ENCODE measurements at regions not wholly inside any gene's neighbourhood (a gene's known extent, or its start where the extent isn't known, plus 50 kb on each side); places are given as distances from the start of the nearest gene placed in this dataset.

DNA sequence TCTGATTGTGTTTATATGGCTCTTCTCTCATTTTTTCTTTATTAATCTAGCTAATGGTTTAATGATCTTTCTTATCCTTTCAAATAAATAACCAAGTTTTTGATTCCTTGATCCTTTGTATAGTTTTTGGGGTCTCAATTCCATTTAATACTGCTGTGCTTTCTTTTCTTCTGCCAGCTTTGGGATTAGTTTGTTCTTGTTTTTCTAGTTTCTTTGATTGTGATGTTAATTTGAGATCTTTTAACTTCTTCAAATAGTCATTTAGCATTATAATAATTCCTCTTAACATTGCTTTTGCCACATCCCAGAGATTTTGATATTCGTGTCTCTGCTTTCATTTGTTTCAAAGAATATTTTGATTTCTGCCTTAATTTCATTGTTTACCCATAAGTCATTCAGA is 1126.6 kb downstream of the NAALADL2 start:
- TF ChIP-seq, protein P1, sequence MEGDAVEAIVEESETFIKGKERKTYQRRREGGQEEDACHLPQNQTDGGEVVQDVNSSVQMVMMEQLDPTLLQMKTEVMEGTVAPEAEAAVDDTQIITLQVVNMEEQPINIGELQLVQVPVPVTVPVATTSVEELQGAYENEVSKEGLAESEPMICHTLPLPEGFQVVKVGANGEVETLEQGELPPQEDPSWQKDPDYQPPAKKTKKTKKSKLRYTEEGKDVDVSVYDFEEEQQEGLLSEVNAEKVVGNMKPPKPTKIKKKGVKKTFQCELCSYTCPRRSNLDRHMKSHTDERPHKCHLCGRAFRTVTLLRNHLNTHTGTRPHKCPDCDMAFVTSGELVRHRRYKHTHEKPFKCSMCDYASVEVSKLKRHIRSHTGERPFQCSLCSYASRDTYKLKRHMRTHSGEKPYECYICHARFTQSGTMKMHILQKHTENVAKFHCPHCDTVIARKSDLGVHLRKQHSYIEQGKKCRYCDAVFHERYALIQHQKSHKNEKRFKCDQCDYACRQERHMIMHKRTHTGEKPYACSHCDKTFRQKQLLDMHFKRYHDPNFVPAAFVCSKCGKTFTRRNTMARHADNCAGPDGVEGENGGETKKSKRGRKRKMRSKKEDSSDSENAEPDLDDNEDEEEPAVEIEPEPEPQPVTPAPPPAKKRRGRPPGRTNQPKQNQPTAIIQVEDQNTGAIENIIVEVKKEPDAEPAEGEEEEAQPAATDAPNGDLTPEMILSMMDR (conservative IDR thresholded peaks at IDR 0.05; ENCODE audit: low read depth, low read length): no peak
- H3K4me3 ChIP-seq (ENCODE audit: low read depth, low read length): no peak overlapping the region
- no peak for DNase-seq (ENCODE audit: low read depth)

DNA sequence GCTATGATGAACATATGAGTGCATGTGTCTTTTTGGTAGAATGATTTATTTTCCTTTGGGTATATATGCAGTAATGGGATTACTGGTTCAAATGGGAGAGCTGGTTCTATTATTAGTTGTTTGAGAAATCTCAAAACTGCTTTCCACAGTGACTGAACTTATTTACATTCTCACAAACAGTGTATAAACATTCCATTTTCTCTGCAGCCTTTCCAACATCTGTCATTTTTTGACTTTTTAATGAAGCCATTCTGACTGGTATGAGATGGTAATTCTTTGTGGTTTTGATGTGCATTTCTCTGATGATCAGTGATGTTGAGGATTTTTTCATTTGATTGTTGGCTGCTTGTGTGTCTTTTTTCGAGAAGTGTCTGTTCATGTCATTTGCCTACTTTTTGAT is 1124.2 kb downstream of the NAALADL2 start:
- TF ChIP-seq, protein P1 (conservative IDR thresholded peaks at IDR 0.05; ENCODE audit: low read depth, low read length): no peak
- DNase-seq (ENCODE audit: low read depth): no peak
- H3K4me3 ChIP-seq (ENCODE audit: low read depth, low read length): no peak overlapping the region

DNA sequence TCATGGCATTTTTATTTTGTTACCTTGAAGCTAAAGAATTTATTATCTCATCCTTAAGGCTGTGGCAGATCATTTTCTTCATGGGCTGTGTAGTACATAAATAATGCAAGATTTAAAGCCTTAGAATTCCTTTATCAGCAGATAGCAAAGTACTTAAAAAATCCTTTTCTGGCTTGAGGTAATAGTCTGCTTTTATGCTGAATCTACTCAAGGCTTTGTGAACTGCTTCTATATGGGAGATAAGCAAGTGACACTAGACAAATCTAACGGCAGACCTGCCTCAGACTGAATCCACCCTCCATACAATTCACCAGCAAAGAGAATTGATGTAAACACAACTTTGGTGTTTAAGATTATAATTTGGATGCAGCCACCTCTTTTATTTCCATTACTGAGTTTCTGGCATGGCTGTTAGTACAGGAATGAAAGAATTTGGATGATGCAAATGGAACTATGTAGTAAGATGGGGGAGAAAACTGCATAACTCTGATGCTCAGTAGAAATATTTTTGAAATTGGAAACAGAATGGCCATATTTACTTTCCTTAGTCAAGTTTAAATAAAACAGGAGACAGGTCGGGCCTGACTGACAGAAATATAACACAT is 1121.5 kb downstream of the NAALADL2 start:
- no peak overlapping the region for H3K4me3 ChIP-seq (ENCODE audit: low read depth, low read length)
- no peak for DNase-seq (ENCODE audit: low read depth)
- TF ChIP-seq, protein P1 (conservative IDR thresholded peaks at IDR 0.05; ENCODE audit: low read depth, low read length): no peak

DNA sequence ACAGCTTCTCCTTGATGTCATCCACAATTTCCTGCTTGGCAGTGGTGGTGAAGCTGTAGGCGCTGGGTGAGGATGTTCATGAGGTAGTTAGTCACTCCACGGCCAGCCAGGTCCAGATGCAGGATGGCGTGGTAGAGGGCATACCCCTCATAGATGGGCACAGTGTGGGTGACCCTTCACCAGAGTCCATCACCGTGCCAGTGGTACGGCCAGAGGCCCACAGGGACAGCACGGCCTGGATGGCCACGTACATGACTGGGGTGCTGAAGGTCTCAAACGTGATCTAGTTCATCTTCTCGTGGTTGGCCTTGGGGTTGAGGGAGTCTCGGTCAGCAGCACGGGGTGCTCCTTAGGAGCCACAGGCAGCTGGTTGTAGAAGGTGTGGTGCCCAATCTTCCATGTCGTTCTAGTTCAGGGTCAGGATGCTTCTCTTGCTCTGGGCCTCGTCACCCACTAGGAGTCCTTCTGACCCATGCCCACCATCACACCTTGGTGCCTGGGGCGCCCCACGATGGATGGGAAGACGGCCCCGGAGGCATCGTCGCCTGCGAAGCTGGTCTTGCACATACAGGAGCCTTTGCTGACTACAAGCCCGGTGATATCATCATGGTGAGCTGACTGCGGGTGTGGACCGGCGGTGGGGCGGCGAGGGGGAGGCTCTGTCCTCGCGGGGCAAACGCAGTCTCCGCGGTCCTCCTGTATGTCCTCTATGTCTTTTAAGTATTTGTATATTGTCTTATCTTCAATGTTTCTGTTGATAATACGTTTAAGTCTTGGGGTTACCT is 1119.0 kb downstream of the NAALADL2 start:
- DNase-seq (ENCODE audit: low read depth): no peak
- no peak overlapping the region for H3K4me3 ChIP-seq (ENCODE audit: low read depth, low read length)
- TF ChIP-seq, protein P1 (conservative IDR thresholded peaks at IDR 0.05; ENCODE audit: low read depth, low read length): no peak

DNA sequence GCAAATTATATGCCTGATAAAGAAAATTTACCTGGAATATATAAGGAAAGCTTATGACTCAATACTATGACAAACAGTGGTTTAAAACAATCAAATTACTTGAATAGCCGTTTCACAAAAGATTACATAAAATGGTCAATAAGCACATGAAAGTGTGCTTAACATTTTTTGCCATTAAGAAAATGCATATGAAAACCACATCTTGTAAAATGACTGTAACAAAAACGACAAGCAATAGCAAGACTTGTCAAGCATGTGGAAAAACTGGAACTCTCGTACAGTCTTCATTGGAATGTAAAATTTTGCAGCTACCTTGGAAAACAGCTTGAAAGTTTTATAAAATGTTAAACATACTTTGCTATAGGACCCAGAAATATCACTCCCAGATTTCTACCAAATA is 1110.3 kb downstream of the NAALADL2 start:
- no peak overlapping the region for H3K4me3 ChIP-seq (ENCODE audit: low read depth, low read length)
- TF ChIP-seq, protein P1 (conservative IDR thresholded peaks at IDR 0.05; ENCODE audit: low read depth, low read length): no peak
- DNase-seq (ENCODE audit: low read depth): no peak

DNA sequence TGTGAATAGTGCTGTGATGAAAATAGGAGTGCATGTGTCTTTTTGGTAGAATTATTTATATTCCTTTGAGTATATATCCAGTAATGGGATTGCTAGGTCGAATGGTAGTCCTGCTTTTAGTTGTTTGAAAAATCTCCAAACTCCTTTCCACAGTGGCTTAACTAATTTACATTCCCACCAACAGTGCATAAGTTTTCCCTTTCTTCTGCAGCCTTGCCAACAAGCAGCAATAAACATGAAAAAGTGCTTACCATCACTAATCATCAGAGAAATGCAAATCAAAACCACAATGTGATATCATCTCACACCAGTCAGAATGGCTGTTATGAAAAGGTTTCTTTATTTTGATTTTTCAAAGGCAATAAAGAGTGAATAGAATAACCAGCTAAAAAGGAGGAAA is 1105.9 kb downstream of the NAALADL2 start:
- H3K4me3 ChIP-seq (ENCODE audit: low read depth, low read length): no peak overlapping the region
- TF ChIP-seq, protein P1 (conservative IDR thresholded peaks at IDR 0.05; ENCODE audit: low read depth, low read length): no peak
- DNase-seq (ENCODE audit: low read depth): no peak

DNA sequence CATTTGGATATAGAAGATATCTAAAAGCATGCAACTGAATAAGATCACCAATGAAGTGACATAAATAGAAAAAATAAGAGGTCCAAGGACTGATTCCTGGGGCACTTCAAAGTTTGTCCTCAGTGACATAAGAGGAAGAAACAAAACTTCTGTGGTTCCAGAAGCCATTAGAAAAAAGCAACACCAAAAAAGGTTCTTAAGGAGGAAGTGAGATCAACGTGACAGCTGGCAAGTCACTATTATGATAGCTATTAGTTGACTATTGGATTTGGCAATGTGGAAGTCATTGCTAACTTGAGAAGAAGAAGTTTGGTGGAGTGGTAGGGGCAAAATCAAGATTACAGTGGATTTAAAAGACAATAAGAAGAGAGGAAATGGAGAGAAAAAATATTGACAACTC is 1098.3 kb downstream of the NAALADL2 start:
- H3K4me3 ChIP-seq (ENCODE audit: low read depth, low read length): no peak overlapping the region
- TF ChIP-seq, protein P1 (conservative IDR thresholded peaks at IDR 0.05; ENCODE audit: low read depth, low read length): no peak
- no peak for DNase-seq (ENCODE audit: low read depth)
